Uterus (tissue), 2 donors: ENCODE measurements at regions not wholly inside any gene's neighbourhood (a gene's known extent, or its start where the extent isn't known, plus 50 kb on each side); places are given as distances from the start of the nearest gene placed in this dataset.

Source experiments
- CTCF ChIP-seq, 4 experiments: fragments of 200-600 bp in 2 of 4; fragments of 450-650 bp in 2 of 4; sonication (generic) in 2 of 4; IDR thresholded peaks; one replicate each; pipeline ENCODE4 v1.5.1; 2016 to 2019; ENCODE audit warnings: antibody characterized with exemption in 4 of 4, mild to moderate bottlenecking in 2 of 4, moderate library complexity in 1 of 4
- POLR2A ChIP-seq, 2 donors: fragments of 450-650 bp; IDR thresholded peaks; one replicate each; pipeline ENCODE4 v1.6.1; 2016; ENCODE audit warnings: antibody characterized with exemption in 2 of 2, mild to moderate bottlenecking in 1 of 2, moderate library complexity in 1 of 2

- no peak for TF ChIP-seq POLR2A (IDR thresholded peaks at IDR 0.05)
- no peak for TF ChIP-seq CTCF (IDR thresholded peaks at IDR 0.05)
Measured at GRCh38 chr9:85349046-85349445, 392.7 kb downstream of the AGTPBP1 start.
